ENCODE measurements at regions not wholly inside any gene's neighbourhood (a gene's known extent, or its start where the extent isn't known, plus 50 kb on each side); places are given as distances from the start of the nearest gene placed in this dataset.
"Not testable (repeated sequence)": the region's sequence is repeated elsewhere in the genome, so short reads cannot be mapped to it uniquely, and the experiment has no call there.

DNA sequence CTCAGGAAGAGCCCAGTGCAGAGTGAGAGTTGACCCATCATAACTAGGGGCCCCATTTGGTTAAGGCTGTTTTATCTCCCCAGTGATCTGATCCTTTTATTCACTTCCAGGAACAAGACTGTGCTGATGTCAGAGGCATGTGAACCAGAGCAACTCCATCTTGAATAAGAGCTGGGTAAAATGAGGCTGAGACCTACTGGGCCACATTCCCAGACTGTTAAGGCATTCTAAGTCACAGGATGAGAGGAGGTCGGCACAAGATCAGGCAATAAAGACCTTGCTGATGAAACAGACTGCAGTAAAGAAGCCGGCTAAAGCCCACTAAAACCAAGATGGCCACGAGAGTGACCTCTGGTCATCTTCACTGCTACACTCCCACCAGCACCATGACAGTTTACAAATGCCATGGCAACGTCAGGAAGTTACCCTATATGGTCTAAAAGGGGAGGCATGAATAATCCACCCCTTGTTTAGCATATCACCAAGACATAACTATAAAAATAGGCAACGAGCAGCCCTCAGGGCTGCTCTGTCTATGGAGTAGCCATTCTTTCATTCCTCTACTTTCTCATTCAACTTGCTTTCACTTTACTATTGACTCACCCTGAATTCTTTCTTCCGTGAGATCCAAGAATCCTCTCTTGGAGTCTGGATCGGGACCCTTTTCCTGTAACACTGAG lies 55.3 kb upstream of the CHST15 start:
- DNase-seq (ENCODE audit: low read depth in 2 of 2): not testable (repeated sequence)

DNA sequence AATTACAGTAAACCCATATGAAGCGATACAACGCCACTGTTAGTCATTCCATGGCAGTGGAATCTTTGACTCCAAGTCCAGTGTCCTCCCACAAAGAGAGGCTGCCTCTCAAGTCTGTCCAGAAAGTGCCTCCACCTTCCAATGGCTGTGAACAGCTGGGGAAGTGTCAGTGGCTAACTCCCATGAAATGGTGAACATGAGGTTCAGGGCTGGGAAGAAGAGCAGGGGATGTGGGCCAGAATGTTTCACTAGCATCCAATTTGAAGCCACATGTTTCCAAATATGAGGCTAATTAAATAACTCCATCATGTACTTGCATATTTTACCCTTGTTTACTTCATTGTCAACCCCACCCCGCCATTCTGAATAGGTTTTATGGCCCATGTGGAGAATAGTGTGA lies 53.1 kb upstream of the CHST15 start:
- DNase-seq (ENCODE audit: low read depth in 2 of 2): no peak

DNA sequence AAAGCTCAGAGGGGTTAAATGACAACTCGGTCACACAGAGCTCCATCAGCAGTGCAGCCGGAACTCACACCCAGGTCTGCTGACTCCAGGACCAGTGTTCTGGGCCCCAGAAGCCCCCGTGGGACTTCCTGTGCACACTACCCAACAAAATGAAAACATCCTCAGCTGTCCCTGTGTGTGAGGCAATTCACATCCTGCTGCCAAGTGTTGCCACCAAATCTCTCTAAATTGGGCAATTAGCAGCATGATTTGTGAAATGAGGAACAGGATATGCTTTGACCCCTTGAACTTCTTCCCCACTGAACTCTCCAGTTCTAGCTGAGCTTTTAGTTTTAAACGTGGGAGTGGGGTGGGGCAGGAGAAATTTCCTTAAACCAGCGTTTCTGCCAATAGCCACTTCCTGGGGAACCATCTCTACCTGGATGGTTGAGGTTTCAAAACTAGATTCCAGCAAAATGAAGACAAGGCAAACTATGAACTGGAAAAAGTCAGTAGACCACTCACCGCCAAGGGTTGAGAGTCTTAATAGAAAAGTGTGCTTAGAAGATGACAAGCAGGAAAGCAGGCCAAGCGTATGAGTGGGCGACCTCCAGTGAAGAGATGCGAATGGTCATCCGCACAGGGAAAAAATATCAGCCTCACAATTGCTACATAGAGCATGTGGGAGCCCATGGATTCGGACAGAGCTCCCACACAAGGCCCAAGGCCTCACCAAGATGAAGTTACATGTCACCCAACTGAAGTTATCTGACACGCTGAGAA lies 51.9 kb upstream of the CHST15 start:
- DNase-seq (ENCODE audit: low read depth in 2 of 2): no peak

DNA sequence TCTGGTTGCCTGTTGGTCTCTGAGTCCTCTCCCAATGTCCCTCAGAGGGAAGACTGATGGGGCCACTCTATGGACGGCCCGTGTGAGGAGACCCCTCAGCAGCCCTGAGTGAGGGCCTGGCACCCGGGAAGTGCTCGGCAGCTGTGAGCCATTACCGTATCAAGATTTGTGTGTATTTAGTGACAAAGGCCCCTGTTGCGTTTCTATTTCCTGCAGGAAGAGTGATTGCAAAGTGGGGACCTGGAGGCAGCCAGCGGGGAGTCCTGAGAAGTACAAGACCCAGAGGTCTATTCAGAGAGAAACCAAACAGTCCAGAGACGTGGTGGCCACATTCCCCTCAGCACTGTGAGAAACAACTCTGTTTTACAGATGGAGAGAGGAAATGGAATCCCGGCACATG lies 51.1 kb upstream of the CHST15 start:
- no peak for DNase-seq (ENCODE audit: low read depth in 2 of 2)

DNA sequence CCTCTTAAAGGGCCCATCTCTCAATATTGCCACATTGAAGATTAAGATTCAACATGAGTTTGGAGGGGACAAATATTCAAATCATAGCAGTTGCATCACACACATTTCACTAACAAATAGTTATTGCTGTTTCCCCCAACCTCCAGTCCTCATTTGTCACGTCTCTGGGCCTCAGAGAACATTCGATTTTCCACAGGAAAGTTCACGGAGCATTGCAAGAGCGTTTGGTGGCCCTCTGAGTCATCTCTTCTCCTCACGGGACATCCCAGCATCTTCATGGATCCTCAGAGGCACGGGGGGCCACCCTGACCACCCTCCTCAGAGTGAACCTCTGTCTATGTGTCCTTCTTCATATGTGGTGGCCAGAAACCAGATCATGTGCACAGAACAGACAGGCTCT lies 50.3 kb upstream of the CHST15 start:
- DNase-seq (ENCODE audit: low read depth in 2 of 2): no peak

Data from stimulated activated CD4-positive, alpha-beta T cell treated with anti-CD3 and anti-CD28 coated beads, Interleukin-12 subunit alpha, Interleukin-12 subunit beta, amount 100 ng/mL, for 24 hours (primary cell).